GM12873 (cell line): ENCODE measurements at regions not wholly inside any gene's neighbourhood (a gene's known extent, or its start where the extent isn't known, plus 50 kb on each side); places are given as distances from the start of the nearest gene placed in this dataset.

Source experiments
- CTCF ChIP-seq: IDR thresholded peaks from 2 replicates; pipeline ENCODE4 v1.5.1; 2012; ENCODE audit warnings: low read depth, mild to moderate bottlenecking, moderate library complexity, low read length, control low read depth; ENCODE audit not compliant: insufficient read depth; ENCODE audit errors: missing control alignments

GRCh38 chr13:106047859-106048258 is 487.6 kb downstream of the EFNB2 start:
- no peak for TF ChIP-seq CTCF

- TF ChIP-seq CTCF: no peak
These were observed 492.4 kb downstream of the EFNB2 start for GRCh38 chr13:106042996-106043581.

GRCh38 chr13:106041445-106041844 is 494.0 kb downstream of the EFNB2 start:
- TF ChIP-seq CTCF: no peak

GRCh38 chr13:106038752-106039151 is 496.7 kb downstream of the EFNB2 start:
- no peak for TF ChIP-seq CTCF

GRCh38 chr13:106036870-106037269 is 498.6 kb downstream of the EFNB2 start:
- no peak for TF ChIP-seq CTCF

GRCh38 chr13:106034201-106034600 is 501.3 kb downstream of the EFNB2 start:
- TF ChIP-seq CTCF: no peak

GRCh38 chr13:106033659-106034058 is 501.8 kb downstream of the EFNB2 start:
- no peak for TF ChIP-seq CTCF
